ENCODE measurements at regions not wholly inside any gene's neighbourhood (a gene's known extent, or its start where the extent isn't known, plus 50 kb on each side); places are given as distances from the start of the nearest gene placed in this dataset.

GRCh38 chr15:31555022-31555421 lies 228.4 kb downstream of the KLF13 start:
- ATAC-seq (ENCODE audit: low read depth) (no peak), DNase-seq (no peak)
- no peaks in the 10 kb centered on the region for H3K36me3 Mint-ChIP-seq (ENCODE audit: low read depth)
- TF ChIP-seq CTCF (IDR thresholded peaks at IDR 0.05) = no peak
- CTCF ChIA-PET = no interaction called here
- H3K27ac Mint-ChIP-seq = no peak overlapping the region
- H3K9me3 Mint-ChIP-seq = no peaks in the 10 kb centered on the region
- H3K4me1 Mint-ChIP-seq = no peaks in the 10 kb centered on the region
- POLR2A ChIA-PET = no interaction called here
- no peak overlapping the region for H3K4me3 Mint-ChIP-seq
- intact Hi-C loops (cut with micrococcal nuclease) = no loop called here
- no peaks in the 10 kb centered on the region for H3K27me3 Mint-ChIP-seq

GRCh38 chr15:31556494-31557150 lies 230.0 kb downstream of the KLF13 start:
- Mint-ChIP-seq H3K9me3 (no peaks in the 10 kb centered on the region), H3K4me3 (no peak overlapping the region), H3K27me3 (no peaks in the 10 kb centered on the region), H3K4me1 (no peaks in the 10 kb centered on the region), H3K36me3 (ENCODE audit: low read depth) (no peaks in the 10 kb centered on the region), H3K27ac (no peak overlapping the region)
- CTCF ChIA-PET = no interaction called here
- POLR2A ChIA-PET = no interaction called here
- intact Hi-C loops (cut with micrococcal nuclease) = no loop called here
- ATAC-seq (ENCODE audit: low read depth) (no peak), DNase-seq (no peak)
- no peak for TF ChIP-seq CTCF (IDR thresholded peaks at IDR 0.05)

- no peak overlapping the region for H3K27ac Mint-ChIP-seq
- no peak overlapping the region for H3K4me3 Mint-ChIP-seq
These were observed 231.3 kb downstream of the KLF13 start for GRCh38 chr15:31557899-31558298.

DNA sequence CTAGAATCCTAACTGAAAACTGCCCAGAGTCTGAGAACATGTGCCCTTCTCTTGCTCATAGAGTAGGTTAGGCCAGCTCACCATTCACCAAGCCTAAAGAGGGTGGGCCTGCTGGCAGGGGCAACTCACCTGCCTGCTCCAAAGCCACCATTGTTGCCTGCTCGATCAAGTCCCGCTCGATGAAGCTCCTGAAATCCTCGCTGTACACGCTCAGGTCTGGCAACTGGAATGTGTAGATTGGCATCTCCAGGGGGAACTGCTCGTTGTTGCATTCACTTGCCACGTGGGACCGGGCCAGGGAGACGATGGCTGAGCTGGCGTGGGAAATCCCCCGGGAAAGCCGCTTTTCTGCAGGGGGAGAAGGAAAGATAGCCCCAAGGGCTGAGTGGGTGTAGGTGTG lies 232.2 kb downstream of the KLF13 start:
- Mint-ChIP-seq H3K9me3 (no peaks in the 10 kb centered on the region), H3K27me3 (no peaks in the 10 kb centered on the region), H3K27ac (no peak overlapping the region), H3K4me3 (no peak overlapping the region), H3K36me3 (ENCODE audit: low read depth) (no peaks in the 10 kb centered on the region), H3K4me1 (no peaks in the 10 kb centered on the region)
- intact Hi-C loops (cut with micrococcal nuclease) = no loop called here
- ATAC-seq (ENCODE audit: low read depth) (no peak), DNase-seq (no peak)
- ChIA-PET CTCF (no interaction called here), POLR2A (no interaction called here)
- TF ChIP-seq CTCF (IDR thresholded peaks at IDR 0.05) = no peak

More at GRCh38 chr15:31557899-31558298, 231.3 kb downstream of the KLF13 start:
- TF ChIP-seq CTCF (IDR thresholded peaks at IDR 0.05) = no peak
- H3K9me3 Mint-ChIP-seq = no peaks in the 10 kb centered on the region
- intact Hi-C loops (cut with micrococcal nuclease) = no loop called here
- no peaks in the 10 kb centered on the region for H3K27me3 Mint-ChIP-seq
- DNase-seq (no peak), ATAC-seq (ENCODE audit: low read depth) (no peak)
- ChIA-PET CTCF (no interaction called here), POLR2A (no interaction called here)
- no peaks in the 10 kb centered on the region for H3K36me3 Mint-ChIP-seq (ENCODE audit: low read depth)
- H3K4me1 Mint-ChIP-seq = no peaks in the 10 kb centered on the region

- intact Hi-C loops (cut with micrococcal nuclease) = no loop called here
- no peaks in the 10 kb centered on the region for H3K4me1 Mint-ChIP-seq
- ATAC-seq (ENCODE audit: low read depth) (no peak), DNase-seq (no peak)
- H3K4me3 Mint-ChIP-seq = no peak overlapping the region
- ChIA-PET POLR2A (no interaction called here), CTCF (no interaction called here)
- no peaks in the 10 kb centered on the region for H3K36me3 Mint-ChIP-seq (ENCODE audit: low read depth)
- no peaks in the 10 kb centered on the region for H3K9me3 Mint-ChIP-seq
- no peak for TF ChIP-seq CTCF (IDR thresholded peaks at IDR 0.05)
- H3K27ac Mint-ChIP-seq = no peak overlapping the region
- no peaks in the 10 kb centered on the region for H3K27me3 Mint-ChIP-seq
These were observed 233.2 kb downstream of the KLF13 start for GRCh38 chr15:31559786-31560185.

All from activated B cell treated with CpG ODN at 0.5 μM for 24 hours (primary cell).